ENCODE measurements at regions not wholly inside any gene's neighbourhood (a gene's known extent, or its start where the extent isn't known, plus 50 kb on each side); places are given as distances from the start of the nearest gene placed in this dataset.
A peak's percentile ranks its signal among the peaks of the same experiment; 100 is the strongest.

- ATAC-seq (ENCODE audit: insufficient read depth, low read depth): no peak
- TF ChIP-seq EZH2 (IDR thresholded peaks at IDR 0.05; ENCODE audit: borderline replicate concordance, low read depth, low read length, severe bottlenecking): no peak
- TF ChIP-seq CTCF (IDR thresholded peaks at IDR 0.05; ENCODE audit: borderline replicate concordance, extremely low read depth, low read length, poor library complexity, severe bottlenecking): no peak
Observed at GRCh38 chr1:192104128-192104527, 54.1 kb upstream of the RGS18 start.

GRCh38 chr1:192104852-192105251 is 53.4 kb upstream of the RGS18 start:
- Histone ChIP-seq H3K36me3 (ENCODE audit: insufficient read depth, low read length) (no peaks in the 10 kb centered on the region), H2AFZ (ENCODE audit: low read depth, low read length) (peak overlapping the region; percentile 51; the same call in 1 of the 2 replicates), H3K4me3 (ENCODE audit: low read depth in 1 of 2, low read length in 2 of 2) (no peak overlapping the region), H3K4me2 (ENCODE audit: insufficient read depth, low read length) (no peak overlapping the region), H3K9ac (ENCODE audit: low read depth, low read length) (no peak overlapping the region), H3K9me3 (ENCODE audit: insufficient read depth, low read length, severe bottlenecking) (no peaks in the 10 kb centered on the region), H4K20me1 (ENCODE audit: insufficient read depth, low read length) (no peaks in the 10 kb centered on the region), H3K79me2 (ENCODE audit: insufficient read depth, low read length) (no peaks in the 10 kb centered on the region), H3K27ac (ENCODE audit: low read length) (no peak overlapping the region), H3K4me1 (ENCODE audit: insufficient read depth, low read length) (no peaks in the 10 kb centered on the region), H3K27me3 (ENCODE audit: insufficient read depth, low read length, poor library complexity) (no peaks in the 10 kb centered on the region)
- DNase-seq: no peak
- TF ChIP-seq CTCF (IDR thresholded peaks at IDR 0.05; ENCODE audit: borderline replicate concordance, extremely low read depth, low read length, poor library complexity, severe bottlenecking) (no peak), EZH2 (IDR thresholded peaks at IDR 0.05; ENCODE audit: borderline replicate concordance, low read depth, low read length, severe bottlenecking) (no peak)
- ATAC-seq (ENCODE audit: insufficient read depth, low read depth): no peak

More at GRCh38 chr1:192104128-192104527, 54.1 kb upstream of the RGS18 start:
- Histone ChIP-seq H3K27me3 (ENCODE audit: insufficient read depth, low read length, poor library complexity) (no peaks in the 10 kb centered on the region), H3K36me3 (ENCODE audit: insufficient read depth, low read length) (no peaks in the 10 kb centered on the region), H2AFZ (ENCODE audit: low read depth, low read length) (no peak overlapping the region), H3K27ac (ENCODE audit: low read length) (no peak overlapping the region), H3K4me1 (ENCODE audit: insufficient read depth, low read length) (no peaks in the 10 kb centered on the region), H3K9ac (ENCODE audit: low read depth, low read length) (no peak overlapping the region), H3K79me2 (ENCODE audit: insufficient read depth, low read length) (no peaks in the 10 kb centered on the region), H3K4me2 (ENCODE audit: insufficient read depth, low read length) (no peak overlapping the region), H3K9me3 (ENCODE audit: insufficient read depth, low read length, severe bottlenecking) (no peaks in the 10 kb centered on the region), H3K4me3 (ENCODE audit: low read depth in 1 of 2, low read length in 2 of 2) (no peak overlapping the region), H4K20me1 (ENCODE audit: insufficient read depth, low read length) (no peaks in the 10 kb centered on the region)
- DNase-seq: no peak

GRCh38 chr1:192108161-192108560 is 50.1 kb upstream of the RGS18 start:
- DNase-seq (no peak), ATAC-seq (ENCODE audit: insufficient read depth, low read depth) (peak; percentile 48; the same call in 2 of the 3 replicates)
- no peak for TF ChIP-seq CTCF (IDR thresholded peaks at IDR 0.05; ENCODE audit: borderline replicate concordance, extremely low read depth, low read length, poor library complexity, severe bottlenecking)
- no peak for TF ChIP-seq EZH2 (IDR thresholded peaks at IDR 0.05; ENCODE audit: borderline replicate concordance, low read depth, low read length, severe bottlenecking)
- no peak overlapping the region for H3K4me2 ChIP-seq (ENCODE audit: insufficient read depth, low read length)
- 0 out of 2 replicates have a peak overlapping the region, but pooled peaks have one; percentile 35 for H2AFZ ChIP-seq (ENCODE audit: low read depth, low read length)
- no peaks in the 10 kb centered on the region for H3K9me3 ChIP-seq (ENCODE audit: insufficient read depth, low read length, severe bottlenecking)
- H3K9ac ChIP-seq (ENCODE audit: low read depth, low read length): no peak overlapping the region
- no peaks in the 10 kb centered on the region for H4K20me1 ChIP-seq (ENCODE audit: insufficient read depth, low read length)
- no peak overlapping the region for H3K27ac ChIP-seq (ENCODE audit: low read length)
- H3K4me3 ChIP-seq (ENCODE audit: low read depth in 1 of 2, low read length in 2 of 2): no peak overlapping the region
- H3K4me1 ChIP-seq (ENCODE audit: insufficient read depth, low read length): no peaks in the 10 kb centered on the region
- H3K79me2 ChIP-seq (ENCODE audit: insufficient read depth, low read length): no peaks in the 10 kb centered on the region
- no peaks in the 10 kb centered on the region for H3K27me3 ChIP-seq (ENCODE audit: insufficient read depth, low read length, poor library complexity)
- H3K36me3 ChIP-seq (ENCODE audit: insufficient read depth, low read length): no peaks in the 10 kb centered on the region
